GM18858 (cell line): ENCODE measurements at regions not wholly inside any gene's neighbourhood (a gene's known extent, or its start where the extent isn't known, plus 50 kb on each side); places are given as distances from the start of the nearest gene placed in this dataset.

Experiments used
- ATAC-seq: cut with Tn5 transposase; IDR thresholded peaks from one replicate; pipeline ENCODE4 v1.9.1; 2021; ENCODE audit not compliant: unreplicated experiment

DNA sequence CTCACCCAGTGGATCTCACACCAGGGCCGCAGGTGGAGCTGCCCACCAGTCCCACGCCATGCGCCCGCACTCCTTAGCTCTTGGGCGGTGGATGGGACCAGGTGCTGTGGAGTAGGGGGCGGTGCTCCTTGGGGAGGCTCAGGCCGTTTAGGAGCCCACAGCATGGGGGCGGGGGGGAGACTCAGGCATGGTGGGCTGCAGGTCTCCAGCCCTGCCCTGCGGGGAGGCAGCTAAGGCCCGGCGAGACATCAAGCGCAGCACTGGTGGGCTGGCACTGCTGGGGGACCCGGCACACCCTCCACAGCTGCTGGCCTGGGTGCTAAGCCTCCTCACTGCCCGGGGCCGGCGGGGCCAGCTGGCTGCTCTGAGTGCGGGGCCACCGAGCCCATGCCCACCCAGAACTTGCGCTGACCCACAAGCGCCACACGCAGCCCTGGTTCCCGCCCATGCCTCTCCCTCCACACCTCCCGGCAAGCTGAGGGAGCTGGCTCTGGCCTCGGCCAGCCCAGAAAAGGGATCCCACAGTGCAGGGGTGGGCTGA is 312.9 kb upstream of the GIMD1 start:
- no peak for ATAC-seq

DNA sequence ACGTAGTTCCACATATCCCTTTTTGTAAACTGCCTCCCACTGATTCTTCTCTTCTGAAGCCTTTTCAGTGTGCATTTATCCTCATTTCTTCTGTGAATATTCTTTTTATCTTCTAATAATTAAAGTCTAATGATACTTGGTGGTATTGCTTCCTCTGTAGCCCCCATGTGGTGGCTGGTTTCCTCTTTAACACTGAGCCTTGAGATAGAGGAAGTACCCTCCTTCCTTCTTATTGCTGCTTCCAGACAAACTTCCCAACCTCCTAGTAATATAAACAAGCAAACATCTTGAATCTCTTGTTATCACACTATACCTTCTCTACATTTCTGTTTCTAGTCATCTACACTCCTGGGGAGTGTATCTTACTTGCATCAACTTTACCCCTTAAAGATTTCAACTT is 310.5 kb upstream of the GIMD1 start:
- no peak for ATAC-seq

DNA sequence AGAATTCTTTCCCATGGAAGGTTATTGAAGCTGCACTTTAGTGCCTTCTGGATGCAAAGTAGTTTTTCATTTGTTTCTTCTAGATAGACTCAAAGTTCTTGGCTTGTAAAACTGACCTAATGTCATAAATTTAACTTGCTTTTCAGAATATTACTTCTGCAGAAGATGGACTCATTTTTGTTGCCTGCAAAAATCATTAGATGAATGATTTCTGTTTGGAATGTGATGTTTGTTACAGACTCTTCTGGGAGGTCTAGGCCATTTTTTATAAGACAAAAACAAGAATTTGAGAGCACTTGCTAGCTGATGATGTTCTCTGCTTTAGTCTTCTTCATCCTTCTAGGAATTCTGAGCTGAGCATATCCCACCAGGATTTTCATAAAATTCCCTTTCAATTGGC is 308.6 kb upstream of the GIMD1 start:
- ATAC-seq, result no peak

DNA sequence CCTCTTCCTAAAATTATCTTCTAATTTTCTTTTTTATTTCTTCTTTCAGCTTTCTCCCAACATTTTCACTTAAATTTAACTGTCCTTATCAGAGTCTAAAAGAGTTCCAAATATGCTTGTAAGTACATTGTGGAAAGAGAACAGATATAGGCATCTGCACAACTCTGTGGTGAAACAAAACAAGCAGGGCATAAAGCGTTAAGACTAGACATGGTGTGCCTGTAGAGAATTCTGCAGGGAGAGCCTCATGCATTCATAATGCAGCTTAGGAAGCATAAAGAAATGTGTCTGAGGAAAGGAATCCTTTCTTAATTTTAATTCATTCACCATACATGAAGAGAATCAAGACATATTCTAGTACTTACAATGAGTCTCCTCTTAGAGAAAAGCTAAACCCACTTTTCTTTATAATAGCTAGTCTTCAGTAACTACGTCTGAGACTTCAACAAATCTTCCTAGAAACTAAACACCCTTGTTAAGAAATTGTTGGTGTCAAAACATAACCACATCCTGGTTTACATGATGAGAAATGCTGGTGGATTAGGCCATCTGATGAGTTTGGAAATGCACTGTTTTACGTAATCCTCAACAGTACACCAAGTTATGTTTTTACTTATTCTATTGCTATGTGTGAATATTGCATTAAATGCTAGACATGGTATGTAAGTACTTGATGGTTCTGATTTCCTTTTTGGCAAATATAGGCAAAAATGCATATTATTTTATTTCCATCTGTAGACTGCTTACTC is 307.8 kb upstream of the GIMD1 start:
- no peak for ATAC-seq

DNA sequence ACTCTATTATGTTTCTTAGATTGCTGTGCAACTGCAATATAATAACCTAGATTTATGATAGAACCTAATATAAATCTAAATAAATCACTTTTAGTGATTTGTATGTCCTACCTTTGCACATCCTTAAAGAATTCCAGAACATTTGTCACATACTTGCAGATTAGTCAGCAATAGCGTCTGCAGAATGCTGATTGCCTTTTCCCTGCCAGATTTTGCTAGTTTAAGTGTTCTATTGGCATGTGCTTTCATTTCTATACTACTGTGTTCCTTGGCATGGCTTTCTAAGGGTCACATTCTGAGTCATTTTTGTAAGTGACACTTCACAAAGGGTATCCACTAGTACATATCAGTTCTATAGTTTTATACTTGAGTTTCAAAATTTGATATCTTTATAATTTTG is 303.1 kb upstream of the GIMD1 start:
- ATAC-seq, result no peak

DNA sequence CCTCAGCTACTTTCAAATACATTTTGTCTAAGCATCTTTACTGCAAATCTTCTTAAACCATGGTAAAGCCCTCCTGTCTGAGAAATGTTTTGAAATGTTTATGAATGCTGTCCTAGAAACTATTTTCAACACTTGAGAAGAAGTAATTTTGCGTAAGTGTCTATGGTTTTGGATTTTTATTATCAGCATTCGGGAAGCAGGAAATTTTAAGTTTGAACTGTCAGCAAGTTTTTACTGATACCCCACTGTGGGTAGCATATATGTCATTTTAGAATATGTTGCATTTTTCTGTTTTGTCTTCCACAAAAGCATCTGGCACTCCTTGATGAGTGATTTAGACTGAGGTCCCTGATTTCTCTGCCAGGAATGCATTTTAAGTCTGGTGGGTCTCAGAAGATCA is 302.4 kb upstream of the GIMD1 start:
- ATAC-seq, result no peak

DNA sequence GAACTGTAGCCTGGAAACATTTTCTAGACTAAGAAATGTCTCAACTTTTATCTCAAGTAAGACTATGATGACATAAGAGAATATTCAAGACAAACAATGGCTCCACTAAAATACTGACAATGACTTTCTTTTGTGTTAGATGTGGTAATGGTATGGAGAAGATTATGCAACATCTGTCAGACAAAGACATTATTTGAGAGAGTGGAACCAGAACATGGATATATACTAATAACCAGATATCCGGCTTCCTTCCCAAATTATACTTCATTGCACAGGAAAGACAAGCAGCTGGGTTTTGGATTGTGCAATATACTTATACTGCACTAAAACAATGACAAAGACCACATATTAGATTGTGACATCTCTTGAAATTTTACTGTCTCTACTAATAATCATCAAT is 290.8 kb upstream of the GIMD1 start:
- no peak for ATAC-seq

DNA sequence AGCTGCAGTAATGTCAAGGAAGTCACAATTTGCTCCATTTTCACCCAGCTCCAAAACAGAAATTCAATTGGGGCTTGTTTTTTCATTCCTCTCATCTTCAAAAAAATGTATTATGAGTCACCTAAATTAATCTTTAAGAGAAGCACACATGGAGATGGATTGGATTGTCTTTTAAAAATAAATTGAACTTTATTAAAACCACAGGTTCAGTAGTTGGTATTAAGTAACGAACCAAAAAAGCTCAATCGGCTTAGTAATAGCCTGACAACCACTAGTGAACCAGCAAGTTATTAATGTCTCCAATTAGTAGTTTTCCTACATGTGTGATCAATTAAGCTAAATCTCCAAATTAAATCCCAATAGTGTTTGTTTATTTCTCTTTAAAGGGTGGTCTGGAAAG is 283.5 kb upstream of the GIMD1 start:
- no peak for ATAC-seq

DNA sequence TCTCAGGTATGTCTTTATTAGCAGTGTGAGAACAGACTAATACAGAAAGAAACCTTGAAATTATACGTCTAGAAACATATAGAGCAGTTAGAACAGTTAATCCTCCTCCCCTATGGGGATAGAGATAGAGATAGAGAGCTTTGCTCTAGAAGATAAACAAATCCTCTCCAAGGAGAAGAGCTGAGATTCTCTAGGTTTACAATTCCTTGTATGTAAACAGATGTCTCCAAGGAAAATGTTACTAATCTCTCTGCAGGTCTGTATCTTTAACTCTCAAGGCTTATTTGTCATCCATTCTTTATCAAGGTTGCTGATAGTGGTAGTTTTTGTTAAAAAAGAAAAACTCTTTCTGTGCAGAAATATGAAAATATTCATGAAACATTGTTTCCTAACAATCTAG is 282.1 kb upstream of the GIMD1 start:
- ATAC-seq, result no peak

DNA sequence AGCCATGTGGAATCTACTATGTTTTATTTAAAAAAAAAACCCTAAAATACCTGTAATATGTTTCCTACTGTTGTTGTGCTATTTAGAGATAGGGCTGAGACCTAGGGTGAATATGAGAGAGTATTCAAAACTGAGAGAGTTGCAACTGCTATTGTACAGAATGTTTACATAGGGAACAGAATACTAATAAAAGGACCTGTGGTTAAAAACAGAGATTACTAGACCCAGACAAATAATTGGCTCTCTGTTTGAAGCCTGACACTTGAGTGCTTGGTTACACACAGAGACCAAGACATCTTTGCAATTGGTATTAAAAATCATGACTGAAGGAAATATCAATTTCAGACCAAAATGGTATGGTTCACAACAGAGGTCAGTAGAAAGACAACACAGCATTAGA is 278.9 kb upstream of the GIMD1 start:
- no peak for ATAC-seq

DNA sequence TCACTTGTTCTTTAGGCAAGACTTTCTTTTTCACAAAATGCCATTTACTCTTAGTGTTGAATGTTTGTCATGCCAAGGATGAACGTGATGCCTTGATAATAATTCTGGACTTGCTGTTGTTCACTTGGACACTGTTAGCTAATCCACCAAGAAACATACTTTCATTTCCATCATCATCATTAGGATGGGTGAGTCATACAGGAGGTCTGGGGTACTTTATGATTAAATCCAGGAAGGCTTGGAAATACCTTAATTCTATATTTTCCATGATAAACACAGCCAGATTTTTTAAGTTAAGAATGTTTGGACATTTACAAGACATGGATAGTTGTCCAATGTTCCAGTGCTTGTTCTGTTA is 260.7 kb upstream of the GIMD1 start:
- no peak for ATAC-seq

DNA sequence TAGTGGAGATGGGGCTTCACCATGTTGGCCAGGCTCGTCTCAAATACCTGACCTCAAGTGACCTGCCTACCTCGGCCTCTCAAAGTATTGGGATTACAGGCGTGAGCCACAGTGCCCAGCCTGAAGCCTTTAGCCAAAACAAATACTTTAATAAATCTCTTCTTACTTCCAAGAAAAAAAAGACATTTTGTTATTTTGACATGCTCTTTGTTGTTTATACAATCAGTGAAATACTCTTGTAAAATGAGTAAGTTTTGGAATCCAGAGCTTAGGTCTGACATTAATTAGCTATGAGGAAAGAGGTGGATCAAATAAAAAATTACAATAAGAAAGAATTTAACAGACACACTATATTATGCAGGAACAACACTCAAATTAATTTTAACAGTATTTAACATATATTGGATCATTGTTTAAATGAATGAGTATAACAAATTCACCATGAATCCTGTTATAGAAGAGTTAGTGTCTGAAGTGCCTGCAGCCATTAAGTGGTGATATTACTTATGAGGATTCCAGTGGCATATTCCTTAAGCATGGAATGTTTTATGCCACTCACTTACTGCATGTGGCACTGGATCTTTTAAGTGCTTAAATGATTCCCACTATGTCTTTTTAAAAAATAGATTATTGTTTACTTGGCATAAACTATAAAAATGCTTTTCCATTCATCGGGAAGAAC is 260.1 kb upstream of the GIMD1 start:
- no peak for ATAC-seq

DNA sequence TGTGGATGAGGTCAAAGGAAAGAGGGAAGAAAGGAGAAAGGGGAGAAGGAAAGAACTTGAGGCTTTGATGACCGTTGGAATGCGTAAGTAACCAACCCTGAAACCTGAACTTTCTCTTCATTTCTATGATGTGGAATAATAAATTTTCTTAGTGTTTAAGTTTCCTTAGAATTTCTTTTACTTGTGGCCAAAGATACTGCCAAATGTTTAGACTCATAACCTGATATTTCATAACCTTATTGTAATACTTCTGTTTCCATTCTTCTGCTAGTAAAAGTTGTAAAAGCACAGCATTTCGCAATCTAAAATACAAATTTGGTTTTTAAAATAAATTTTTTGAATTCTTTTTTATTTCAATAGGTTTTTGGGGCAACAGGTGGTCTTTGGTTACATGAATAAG is 258.5 kb upstream of the GIMD1 start:
- no peak for ATAC-seq

DNA sequence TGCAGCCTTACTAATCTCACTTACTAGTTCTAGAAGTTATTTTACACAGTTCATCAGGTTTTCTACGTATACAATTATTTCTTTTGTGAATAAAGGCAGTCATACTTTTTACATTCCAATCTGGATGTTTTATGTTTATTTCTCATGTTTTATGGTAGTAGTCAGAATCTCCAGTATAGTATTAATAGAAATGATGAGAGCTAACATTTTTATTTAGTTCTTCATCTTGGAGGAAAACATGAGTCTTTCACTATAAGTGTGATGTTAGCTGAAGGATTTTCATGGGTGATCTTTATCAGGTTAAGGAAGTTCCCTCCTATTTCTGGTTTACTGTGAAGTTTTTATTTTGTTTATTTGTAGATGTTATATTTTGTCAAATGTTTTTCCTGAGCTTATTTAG is 256.1 kb upstream of the GIMD1 start:
- no peak for ATAC-seq

DNA sequence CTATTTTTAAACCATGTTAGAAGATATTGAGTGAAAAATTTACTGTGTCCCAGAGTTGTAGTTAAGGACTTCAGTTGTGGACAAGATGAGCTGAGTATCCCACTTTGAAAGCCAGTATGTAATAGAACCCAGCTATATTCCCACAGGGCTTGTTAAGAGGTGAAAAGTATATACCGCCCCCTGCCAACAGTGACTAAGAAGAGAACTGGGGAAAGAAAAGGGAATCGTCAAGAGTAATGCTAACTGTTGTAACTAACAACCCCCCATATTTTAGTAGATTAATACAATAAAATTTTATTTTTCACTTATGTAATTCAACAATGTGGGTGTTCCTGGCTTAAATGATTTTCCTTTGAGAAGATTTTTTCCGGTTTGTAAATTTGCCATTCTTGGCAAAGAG is 250.4 kb upstream of the GIMD1 start:
- ATAC-seq, result no peak

DNA sequence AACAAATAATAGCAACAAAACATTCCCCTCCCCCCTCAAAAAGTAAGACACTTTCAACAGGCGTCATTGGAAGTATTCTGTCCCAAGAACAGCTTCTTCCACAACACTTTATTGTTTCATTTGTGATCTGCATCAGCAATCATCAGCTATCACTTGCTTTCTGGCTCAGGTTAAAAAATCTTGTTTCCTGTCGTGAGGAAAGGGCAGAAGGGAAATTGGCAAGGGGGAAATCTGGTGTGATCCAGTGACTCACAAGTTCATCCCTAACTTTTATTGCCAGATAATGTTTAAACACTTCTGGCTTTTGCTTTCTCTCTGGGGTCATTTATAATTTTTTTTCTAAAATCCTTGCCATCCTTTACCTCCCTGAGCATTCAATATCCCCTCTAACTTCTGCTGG is 247.4 kb upstream of the GIMD1 start:
- ATAC-seq, result no peak

DNA sequence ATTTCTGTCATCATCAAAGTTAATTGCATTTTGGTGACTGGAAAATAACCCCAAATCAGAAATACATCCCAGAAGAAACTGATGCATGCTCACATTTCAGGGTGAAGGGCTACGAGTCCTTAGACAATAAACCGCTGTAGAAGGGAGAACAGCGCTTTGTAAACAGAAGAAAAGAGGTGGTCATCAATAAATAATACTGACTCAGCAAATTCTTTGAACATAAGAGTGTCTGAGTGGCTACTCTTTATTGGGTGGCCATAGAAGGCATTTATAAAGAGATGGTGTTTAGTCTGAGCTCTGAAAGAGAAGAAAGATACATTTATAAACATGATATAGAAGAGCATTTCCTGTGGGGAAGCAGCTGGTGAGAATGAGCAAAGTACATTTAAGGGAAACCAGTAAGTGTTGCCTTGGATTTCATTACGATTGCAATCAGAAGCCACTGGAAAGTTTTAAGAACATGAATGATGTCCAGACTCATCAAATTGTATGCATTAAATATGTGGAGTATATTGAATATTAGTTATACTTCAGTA is 246.9 kb upstream of the GIMD1 start:
- ATAC-seq, result no peak

DNA sequence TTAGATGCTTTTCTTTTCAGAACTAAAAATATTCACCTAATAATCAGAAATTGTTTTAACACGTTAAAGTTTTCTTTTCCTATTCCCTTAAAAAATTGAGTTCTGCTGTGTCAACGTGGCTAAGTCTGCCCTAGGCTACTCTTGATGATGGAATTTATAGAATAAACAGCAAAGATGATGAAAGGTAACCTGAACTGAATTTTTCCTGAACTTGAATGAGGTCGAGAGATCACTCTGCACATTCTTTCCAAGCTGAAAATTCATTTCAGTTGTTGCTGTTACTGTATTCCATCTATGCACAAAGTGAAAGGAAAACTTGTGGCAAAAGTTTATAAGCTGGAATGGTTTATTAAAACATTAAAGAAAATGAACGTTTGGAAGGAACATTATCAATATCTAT is 245.9 kb upstream of the GIMD1 start:
- ATAC-seq, result no peak

DNA sequence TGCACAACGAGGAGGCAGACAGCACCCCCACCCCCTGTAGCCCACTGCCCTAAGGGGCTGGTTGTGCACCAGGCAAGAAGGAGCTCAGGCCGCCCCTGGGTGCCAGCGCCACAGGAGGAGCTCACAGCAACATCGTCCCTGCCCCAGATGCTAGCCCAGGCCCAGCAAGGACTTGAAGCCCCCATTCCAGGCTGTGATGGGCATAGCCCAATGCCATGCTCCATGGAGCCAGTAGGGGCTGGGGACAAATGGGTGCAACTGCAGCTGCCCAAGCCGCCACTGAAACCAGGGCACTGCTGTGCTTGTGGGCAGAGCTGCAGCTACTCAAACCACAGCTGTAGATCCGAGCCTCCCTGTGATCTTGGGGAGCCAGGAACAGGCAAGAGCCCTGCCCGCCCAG is 241.3 kb upstream of the GIMD1 start:
- no peak for ATAC-seq

DNA sequence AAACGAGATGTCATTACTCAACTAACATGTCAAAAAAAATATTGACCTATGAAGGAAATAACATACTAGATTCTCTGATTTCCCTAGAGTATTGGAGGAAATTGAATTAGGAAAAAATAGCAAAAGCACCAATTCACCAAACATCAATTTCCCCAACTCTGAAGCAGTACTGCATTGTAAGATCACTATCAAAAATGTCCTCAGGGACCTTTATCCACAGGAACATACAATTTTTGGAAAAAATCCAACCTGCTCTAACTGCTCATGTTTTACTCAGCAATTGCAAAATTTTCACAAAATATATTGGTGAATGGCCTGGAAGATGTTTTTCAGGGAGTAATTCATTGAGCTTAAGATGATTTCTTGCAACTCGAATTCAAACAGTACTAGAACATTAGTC is 239.0 kb upstream of the GIMD1 start:
- ATAC-seq, result no peak

DNA sequence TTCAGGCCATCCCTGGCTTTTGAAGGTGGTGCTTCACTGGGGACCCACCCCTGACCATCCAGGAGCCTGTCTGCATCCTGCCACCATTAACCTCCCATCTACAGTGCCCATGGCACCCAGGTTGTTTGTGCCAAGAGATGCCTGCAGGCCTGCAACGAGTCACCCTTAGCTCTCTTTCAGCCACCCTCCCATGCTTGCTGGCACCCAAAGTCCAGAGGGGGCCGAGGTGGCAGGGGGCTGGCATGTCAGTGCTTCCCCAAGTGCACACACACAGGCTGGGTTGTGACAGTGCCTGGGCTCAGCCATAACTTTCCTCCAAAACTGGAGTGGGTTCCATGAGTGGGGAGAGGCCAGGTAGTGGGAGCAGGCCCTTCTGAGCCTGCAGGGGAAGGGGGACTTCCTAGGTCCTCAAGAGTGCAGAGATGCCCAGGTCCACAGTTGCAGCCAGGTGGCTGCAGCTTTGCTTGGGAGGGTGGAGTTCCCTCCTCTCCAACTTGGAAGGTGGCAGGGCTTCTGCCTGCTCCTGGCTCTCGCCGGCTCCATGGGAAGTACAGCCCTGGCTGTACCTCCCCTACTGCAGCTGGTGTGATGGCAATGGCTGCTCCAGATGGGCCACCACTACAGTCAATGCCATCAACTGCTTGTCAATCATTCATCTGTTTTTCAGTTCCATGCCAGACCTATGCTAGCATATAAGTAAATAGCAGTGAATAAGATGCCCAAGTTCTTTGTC is 235.9 kb upstream of the GIMD1 start:
- ATAC-seq, result no peak

DNA sequence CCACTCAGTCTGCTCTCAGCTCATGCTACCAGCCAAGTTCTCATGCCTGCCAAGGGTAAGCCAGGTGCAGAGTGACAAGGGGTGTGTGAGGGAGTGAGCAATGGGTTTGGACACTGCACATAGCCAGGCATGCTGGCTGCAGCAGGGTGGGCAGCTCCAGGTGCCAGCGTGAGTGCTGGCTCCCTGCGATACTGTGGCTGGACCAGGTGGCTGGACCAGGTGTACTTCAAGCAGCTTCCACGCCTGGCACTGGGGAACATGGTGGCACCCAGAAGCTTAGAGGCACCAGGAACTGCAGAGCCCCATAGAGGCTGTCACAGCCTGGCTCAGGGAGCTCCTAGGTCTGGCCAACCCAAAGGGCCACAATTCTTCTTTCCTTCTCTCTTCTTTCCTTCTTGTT is 234.9 kb upstream of the GIMD1 start:
- ATAC-seq, result no peak
